Natural killer cell (primary cell): ENCODE measurements at regions not wholly inside any gene's neighbourhood (a gene's known extent, or its start where the extent isn't known, plus 50 kb on each side); places are given as distances from the start of the nearest gene placed in this dataset.

ENCODE experiments used
- ATAC-seq, 3 donors: fragments of 150-1000 bp in 2 of 3; fragments of 200-7000 bp in 1 of 3; cut with Tn5 transposase; 1 replicate in 1 of 3; 2 replicates in 2 of 3; pipeline ENCODE4 v1.10.0; 2021; ENCODE audit warnings: mild to moderate bottlenecking in 2 of 3, moderate library complexity in 2 of 3
- DNase-seq, 2 donors: peaks; one replicate each; pipeline versions ENCODE4 v3.0.0 to v3.0.0-alpha.2; 2013 to 2021; ENCODE audit warnings: mixed read lengths in 1 of 2
- H3K27ac ChIP-seq: one replicate; pipeline ENCODE4 v1.5.1; 2013; ENCODE audit warnings: mild to moderate bottlenecking, low read length
- H3K27me3 ChIP-seq: one replicate; pipeline ENCODE4 v1.6.1; 2013; ENCODE audit warnings: low read length; ENCODE audit not compliant: control insufficient read depth, insufficient read depth
- H3K36me3 ChIP-seq: one replicate; pipeline ENCODE4 v1.6.1; 2013; ENCODE audit warnings: low read length; ENCODE audit not compliant: control insufficient read depth, insufficient read depth
- H3K4me1 ChIP-seq: one replicate; pipeline ENCODE4 v1.6.1; 2013; ENCODE audit warnings: low read length; ENCODE audit not compliant: control insufficient read depth, insufficient read depth
- H3K4me3 ChIP-seq: one replicate; pipeline ENCODE4 v1.5.1; 2013; ENCODE audit warnings: low read length
- H3K9me3 ChIP-seq: one replicate; pipeline ENCODE4 v1.6.1; 2013; ENCODE audit warnings: low read length; ENCODE audit not compliant: control insufficient read depth, insufficient read depth
- H3K27ac Mint-ChIP-seq, 2 donors: one replicate each; pipeline ENCODE4 v1.8.0; 2022; ENCODE audit warnings: mild to moderate bottlenecking in 2 of 2, mixed read lengths in 2 of 2, moderate library complexity in 1 of 2
- H3K27me3 Mint-ChIP-seq, 2 donors: one replicate each; pipeline ENCODE4 v1.8.0; 2022; ENCODE audit warnings: low read depth in 2 of 2, mixed read lengths in 2 of 2
- H3K36me3 Mint-ChIP-seq: one replicate; pipeline ENCODE4 v1.8.0; 2022; ENCODE audit warnings: mixed read lengths
- H3K4me1 Mint-ChIP-seq, 2 donors: one replicate each; pipeline ENCODE4 v1.8.0; 2022; ENCODE audit warnings: mixed read lengths in 2 of 2
- H3K4me3 Mint-ChIP-seq: one replicate; pipeline ENCODE4 v1.8.0; 2022; ENCODE audit warnings: mild to moderate bottlenecking, moderate library complexity, mixed read lengths
- H3K9me3 Mint-ChIP-seq, 2 donors: one replicate each; pipeline ENCODE4 v1.8.0; 2022; ENCODE audit warnings: mixed read lengths in 2 of 2
- CTCF ChIP-seq: fragments of 200-600 bp; IDR thresholded peaks from one replicate; pipeline ENCODE4 v1.8.0; 2022; ENCODE audit warnings: antibody characterized with exemption
- WGBS: methylation state at CpG from one replicate; pipeline ENCODE4 v1.1.7; 2013; ENCODE audit warnings: missing lambda C conversion rate; ENCODE audit not compliant: insufficient coverage; 5-methylcytosine and 5-hydroxymethylcytosine counted together
- intact Hi-C: fragments of 100-400 bp; cut with micrococcal nuclease; formaldehyde crosslinking; loops from one replicate; pipeline ENCODE4 v1.14.2; 2022

GRCh38 chr16:7085776-7086175 is 246.9 kb upstream of the RBFOX1 start:
- H3K27me3 ChIP-seq, result no peaks in the 10 kb centered on the region
- no peak overlapping the region for H3K4me3 Mint-ChIP-seq
- no peak overlapping the region for H3K27ac ChIP-seq
- no peak overlapping the region for H3K27ac Mint-ChIP-seq
- no peaks in the 10 kb centered on the region for H3K27me3 Mint-ChIP-seq
- no peak for DNase-seq
- no peaks in the 10 kb centered on the region for H3K36me3 Mint-ChIP-seq
- intact Hi-C loops, result no loop called here
- 86% methylated on average over 4 of the region's 4 CpGs for WGBS
- no peaks in the 10 kb centered on the region for H3K4me1 ChIP-seq
- no peaks in the 10 kb centered on the region for H3K4me1 Mint-ChIP-seq
- no peaks in the 10 kb centered on the region for H3K36me3 ChIP-seq
- peaks cover 3% of the 10 kb centered on the region in 2 donors for H3K9me3 Mint-ChIP-seq
- no peak for ATAC-seq
- no peak overlapping the region for H3K4me3 ChIP-seq
- TF ChIP-seq CTCF, result no peak
- no peaks in the 10 kb centered on the region for H3K9me3 ChIP-seq

GRCh38 chr16:7083096-7083495 is 249.5 kb upstream of the RBFOX1 start:
- H3K4me3 ChIP-seq, result no peak overlapping the region
- intact Hi-C loops, result no loop called here
- no peaks in the 10 kb centered on the region for H3K4me1 Mint-ChIP-seq
- WGBS, result 74% methylated on average over 4 of the region's 4 CpGs
- no peaks in the 10 kb centered on the region for H3K36me3 ChIP-seq
- no peaks in the 10 kb centered on the region for H3K4me1 ChIP-seq
- H3K9me3 ChIP-seq, result no peaks in the 10 kb centered on the region
- H3K27me3 Mint-ChIP-seq, result no peaks in the 10 kb centered on the region
- H3K27me3 ChIP-seq, result no peaks in the 10 kb centered on the region
- DNase-seq, result no peak
- H3K36me3 Mint-ChIP-seq, result no peaks in the 10 kb centered on the region
- no peak for TF ChIP-seq CTCF
- H3K27ac Mint-ChIP-seq, result no peak overlapping the region
- H3K4me3 Mint-ChIP-seq, result no peak overlapping the region
- H3K9me3 Mint-ChIP-seq, result peaks cover 2 to 3% of the 10 kb centered on the region in 2 donors
- H3K27ac ChIP-seq, result no peak overlapping the region
- ATAC-seq, result no peak

GRCh38 chr16:7077636-7078035 is 255.0 kb upstream of the RBFOX1 start:
- WGBS, result 82% methylated on average over 3 of the region's 4 CpGs
- intact Hi-C loops, result no loop called here
- Mint-ChIP-seq H3K4me1 (no peaks in the 10 kb centered on the region), H3K27ac (no peak overlapping the region), H3K36me3 (no peaks in the 10 kb centered on the region), H3K27me3 (no peaks in the 10 kb centered on the region), H3K9me3 (peaks cover 5 to 8% of the 10 kb centered on the region in 2 donors), H3K4me3 (no peak overlapping the region)
- no peak overlapping the region for H3K4me3 ChIP-seq
- no peaks in the 10 kb centered on the region for H3K27me3 ChIP-seq
- H3K36me3 ChIP-seq, result no peaks in the 10 kb centered on the region
- no peak for TF ChIP-seq CTCF
- H3K9me3 ChIP-seq, result no peaks in the 10 kb centered on the region
- H3K27ac ChIP-seq, result no peak overlapping the region
- DNase-seq, result no peak
- no peak for ATAC-seq
- no peaks in the 10 kb centered on the region for H3K4me1 ChIP-seq

GRCh38 chr16:7074715-7075114 is 257.9 kb upstream of the RBFOX1 start:
- TF ChIP-seq CTCF, result no peak
- intact Hi-C loops, result no loop called here
- Mint-ChIP-seq H3K27me3 (no peaks in the 10 kb centered on the region), H3K4me1 (no peaks in the 10 kb centered on the region), H3K27ac (no peak overlapping the region), H3K9me3 (peaks cover 8 to 14% of the 10 kb centered on the region in 2 donors), H3K36me3 (no peaks in the 10 kb centered on the region), H3K4me3 (no peak overlapping the region)
- ATAC-seq (no peak), DNase-seq (no peak)
- WGBS, result 100% methylated on average over 4 of the region's 4 CpGs
- no peaks in the 10 kb centered on the region for H3K27me3 ChIP-seq
- H3K9me3 ChIP-seq, result no peaks in the 10 kb centered on the region
- H3K36me3 ChIP-seq, result no peaks in the 10 kb centered on the region
- no peak overlapping the region for H3K27ac ChIP-seq
- no peaks in the 10 kb centered on the region for H3K4me1 ChIP-seq
- no peak overlapping the region for H3K4me3 ChIP-seq
